ENCODE measurements at regions not wholly inside any gene's neighbourhood (a gene's known extent, or its start where the extent isn't known, plus 50 kb on each side); places are given as distances from the start of the nearest gene placed in this dataset.

GRCh38 chr3:8443829-8444791, 57.5 kb upstream of the LMCD1 start:
- no peak for TF ChIP-seq CTCF (IDR thresholded peaks at IDR 0.05; ENCODE audit: control insufficient read depth, insufficient read depth, low read depth, low read length, missing control alignments)
- DNase-seq (ENCODE audit: low read depth) = peak; percentile 98
- H3K4me3 ChIP-seq (ENCODE audit: control insufficient read depth, low read depth, low read length) = no peak overlapping the region

GRCh38 chr3:8444883-8445282, 56.7 kb upstream of the LMCD1 start:
- no peak for TF ChIP-seq CTCF (IDR thresholded peaks at IDR 0.05; ENCODE audit: control insufficient read depth, insufficient read depth, low read depth, low read length, missing control alignments)
- H3K4me3 ChIP-seq (ENCODE audit: control insufficient read depth, low read depth, low read length) = no peak overlapping the region
- DNase-seq (ENCODE audit: low read depth) = no peak

- peak; percentile 95 for DNase-seq (ENCODE audit: low read depth)
- no peak overlapping the region for H3K4me3 ChIP-seq (ENCODE audit: control insufficient read depth, low read depth, low read length)
- no peak for TF ChIP-seq CTCF (IDR thresholded peaks at IDR 0.05; ENCODE audit: control insufficient read depth, insufficient read depth, low read depth, low read length, missing control alignments)
Observed at GRCh38 chr3:8445861-8446260, 55.8 kb upstream of the LMCD1 start.

- TF ChIP-seq CTCF (IDR thresholded peaks at IDR 0.05; ENCODE audit: control insufficient read depth, insufficient read depth, low read depth, low read length, missing control alignments) = no peak
- DNase-seq (ENCODE audit: low read depth) = no peak
- H3K4me3 ChIP-seq (ENCODE audit: control insufficient read depth, low read depth, low read length) = no peak overlapping the region
Observed at GRCh38 chr3:8446845-8447244, 54.8 kb upstream of the LMCD1 start.

GRCh38 chr3:8450618-8451017, 51.0 kb upstream of the LMCD1 start:
- no peak for DNase-seq (ENCODE audit: low read depth)
- TF ChIP-seq CTCF (IDR thresholded peaks at IDR 0.05; ENCODE audit: control insufficient read depth, insufficient read depth, low read depth, low read length, missing control alignments) = no peak
- H3K4me3 ChIP-seq (ENCODE audit: control insufficient read depth, low read depth, low read length) = no peak overlapping the region

- peak; percentile 33 for DNase-seq (ENCODE audit: low read depth)
- TF ChIP-seq CTCF (IDR thresholded peaks at IDR 0.05; ENCODE audit: control insufficient read depth, insufficient read depth, low read depth, low read length, missing control alignments) = no peak
- H3K4me3 ChIP-seq (ENCODE audit: control insufficient read depth, low read depth, low read length) = no peak overlapping the region
Observed at GRCh38 chr3:8451696-8452095, 49.9 kb upstream of the LMCD1 start.
